ENCODE measurements at regions not wholly inside any gene's neighbourhood (a gene's known extent, or its start where the extent isn't known, plus 50 kb on each side); places are given as distances from the start of the nearest gene placed in this dataset.

DNA sequence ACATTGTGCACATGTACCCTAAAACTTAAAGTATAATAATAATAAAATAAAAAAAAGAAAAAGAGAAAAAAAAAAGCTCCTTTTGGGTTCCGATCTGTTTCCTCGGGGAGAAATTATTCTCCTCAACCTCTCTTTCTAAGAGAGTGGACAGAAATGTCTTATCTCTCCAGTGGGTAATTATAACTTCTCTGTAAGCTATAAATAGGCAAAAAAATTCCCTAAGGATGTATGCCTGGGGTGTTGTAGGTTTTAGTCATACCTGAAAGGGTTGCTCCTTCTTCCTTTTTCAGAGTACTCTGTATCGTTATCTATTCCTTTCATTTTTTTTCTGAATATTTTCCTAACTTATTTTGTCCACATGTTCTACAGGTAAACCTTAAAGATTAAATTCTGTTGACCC lies 169.7 kb upstream of the PTPRK start:
- TF ChIP-seq, protein P1, sequence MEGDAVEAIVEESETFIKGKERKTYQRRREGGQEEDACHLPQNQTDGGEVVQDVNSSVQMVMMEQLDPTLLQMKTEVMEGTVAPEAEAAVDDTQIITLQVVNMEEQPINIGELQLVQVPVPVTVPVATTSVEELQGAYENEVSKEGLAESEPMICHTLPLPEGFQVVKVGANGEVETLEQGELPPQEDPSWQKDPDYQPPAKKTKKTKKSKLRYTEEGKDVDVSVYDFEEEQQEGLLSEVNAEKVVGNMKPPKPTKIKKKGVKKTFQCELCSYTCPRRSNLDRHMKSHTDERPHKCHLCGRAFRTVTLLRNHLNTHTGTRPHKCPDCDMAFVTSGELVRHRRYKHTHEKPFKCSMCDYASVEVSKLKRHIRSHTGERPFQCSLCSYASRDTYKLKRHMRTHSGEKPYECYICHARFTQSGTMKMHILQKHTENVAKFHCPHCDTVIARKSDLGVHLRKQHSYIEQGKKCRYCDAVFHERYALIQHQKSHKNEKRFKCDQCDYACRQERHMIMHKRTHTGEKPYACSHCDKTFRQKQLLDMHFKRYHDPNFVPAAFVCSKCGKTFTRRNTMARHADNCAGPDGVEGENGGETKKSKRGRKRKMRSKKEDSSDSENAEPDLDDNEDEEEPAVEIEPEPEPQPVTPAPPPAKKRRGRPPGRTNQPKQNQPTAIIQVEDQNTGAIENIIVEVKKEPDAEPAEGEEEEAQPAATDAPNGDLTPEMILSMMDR (IDR thresholded peaks at IDR 0.05; ENCODE audit: insufficient read depth, low read length) = no peak
- H3K4me3 ChIP-seq (ENCODE audit: low read depth, low read length) = no peak overlapping the region
- no peak for DNase-seq (ENCODE audit: low read depth)

DNA sequence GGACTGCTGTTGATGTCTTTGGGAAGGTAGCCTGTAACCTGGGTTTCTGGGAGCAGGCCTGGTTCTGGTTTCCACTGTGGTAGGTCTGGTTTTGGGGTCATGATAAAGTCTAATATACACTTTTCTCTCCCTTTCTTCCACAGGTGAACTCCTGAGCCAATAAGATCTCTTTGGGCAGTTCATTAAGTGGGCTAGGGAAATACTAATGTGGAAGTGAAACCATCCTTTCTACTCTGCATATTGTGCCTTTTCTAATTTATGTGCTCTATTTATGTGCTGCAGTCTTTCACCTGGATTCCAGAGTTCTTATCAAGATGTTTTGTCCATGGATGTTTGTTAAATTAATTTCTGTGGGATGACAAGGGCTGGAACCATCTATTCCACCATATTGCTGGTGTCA lies 165.7 kb upstream of the PTPRK start:
- TF ChIP-seq, protein P1 (IDR thresholded peaks at IDR 0.05; ENCODE audit: insufficient read depth, low read length) = no peak
- no peak for DNase-seq (ENCODE audit: low read depth)
- no peak overlapping the region for H3K4me3 ChIP-seq (ENCODE audit: low read depth, low read length)

- TF ChIP-seq, protein P1 (IDR thresholded peaks at IDR 0.05; ENCODE audit: insufficient read depth, low read length) = no peak
- DNase-seq (ENCODE audit: low read depth) = no peak
- H3K4me3 ChIP-seq (ENCODE audit: low read depth, low read length) = no peak overlapping the region
These were observed 156.1 kb upstream of the PTPRK start for GRCh38 chr6:128676456-128676855.

GRCh38 chr6:128672023-128672422 lies 151.6 kb upstream of the PTPRK start:
- TF ChIP-seq, protein P1 (IDR thresholded peaks at IDR 0.05; ENCODE audit: insufficient read depth, low read length) = no peak
- no peak overlapping the region for H3K4me3 ChIP-seq (ENCODE audit: low read depth, low read length)
- DNase-seq (ENCODE audit: low read depth) = no peak

DNA sequence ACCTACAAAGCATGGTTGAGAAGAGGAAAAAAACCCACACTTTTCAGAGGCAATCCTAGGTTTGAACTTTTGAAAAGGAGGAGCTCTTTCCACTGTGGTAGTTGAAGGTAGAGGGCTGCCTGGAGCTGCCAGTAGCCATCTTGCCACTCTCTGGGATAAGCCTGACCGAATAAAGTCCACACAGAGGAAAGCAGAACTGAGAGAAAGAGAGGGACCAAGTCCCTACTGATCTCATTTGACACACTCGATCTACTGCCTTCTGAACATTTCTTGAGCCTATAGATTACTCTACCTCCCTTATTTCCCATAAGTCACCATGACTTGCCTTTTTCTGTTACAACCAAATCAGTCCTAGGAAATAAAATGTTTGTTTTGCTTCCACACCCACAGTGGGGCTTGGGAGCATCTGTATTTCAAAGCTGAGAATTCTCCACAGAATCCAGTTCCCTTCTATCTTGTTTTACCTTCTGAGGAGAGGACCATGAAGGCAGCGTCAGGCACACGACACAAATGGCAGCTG lies 147.0 kb upstream of the PTPRK start:
- no peak for DNase-seq (ENCODE audit: low read depth)
- TF ChIP-seq, protein P1 (IDR thresholded peaks at IDR 0.05; ENCODE audit: insufficient read depth, low read length) = no peak
- H3K4me3 ChIP-seq (ENCODE audit: low read depth, low read length) = no peak overlapping the region

GRCh38 chr6:128666405-128666804 lies 146.0 kb upstream of the PTPRK start:
- no peak overlapping the region for H3K4me3 ChIP-seq (ENCODE audit: low read depth, low read length)
- TF ChIP-seq, protein P1 (IDR thresholded peaks at IDR 0.05; ENCODE audit: insufficient read depth, low read length) = no peak
- no peak for DNase-seq (ENCODE audit: low read depth)

- no peak for DNase-seq (ENCODE audit: low read depth)
- TF ChIP-seq, protein P1 (IDR thresholded peaks at IDR 0.05; ENCODE audit: insufficient read depth, low read length) = no peak
- H3K4me3 ChIP-seq (ENCODE audit: low read depth, low read length) = no peak overlapping the region
These were observed 142.8 kb upstream of the PTPRK start for GRCh38 chr6:128663238-128663637.

Data from fibroblast of the aortic adventitia (primary cell).